ENCODE measurements at regions not wholly inside any gene's neighbourhood (a gene's known extent, or its start where the extent isn't known, plus 50 kb on each side); places are given as distances from the start of the nearest gene placed in this dataset.

DNA sequence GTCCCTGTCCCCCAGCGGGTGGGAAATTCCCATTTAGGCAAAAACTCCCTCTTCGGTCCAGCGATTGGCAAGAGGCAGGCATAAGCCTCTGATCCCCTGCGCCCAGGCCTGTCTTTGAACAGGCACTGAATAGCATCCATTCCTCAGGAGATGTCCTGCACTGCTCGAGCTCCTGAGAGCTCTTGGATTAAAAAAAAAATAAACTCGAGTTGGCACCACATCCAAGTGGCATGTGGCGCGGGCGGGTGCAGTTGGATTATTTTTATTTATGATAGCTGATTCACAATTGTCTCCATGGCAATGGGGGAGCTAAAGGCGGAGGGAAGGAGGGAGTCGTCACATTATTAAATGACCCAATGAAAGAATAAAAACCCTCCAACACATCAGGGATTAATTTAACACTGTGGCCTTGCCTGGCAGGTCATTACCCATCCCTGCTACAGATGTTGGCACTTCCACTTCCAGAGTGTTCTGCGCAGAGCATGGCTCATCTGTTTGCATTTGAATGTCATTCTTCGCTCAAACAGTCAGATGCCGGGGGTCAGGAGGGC lies 207.2 kb downstream of the AACS start:
- TF ChIP-seq, protein P1, sequence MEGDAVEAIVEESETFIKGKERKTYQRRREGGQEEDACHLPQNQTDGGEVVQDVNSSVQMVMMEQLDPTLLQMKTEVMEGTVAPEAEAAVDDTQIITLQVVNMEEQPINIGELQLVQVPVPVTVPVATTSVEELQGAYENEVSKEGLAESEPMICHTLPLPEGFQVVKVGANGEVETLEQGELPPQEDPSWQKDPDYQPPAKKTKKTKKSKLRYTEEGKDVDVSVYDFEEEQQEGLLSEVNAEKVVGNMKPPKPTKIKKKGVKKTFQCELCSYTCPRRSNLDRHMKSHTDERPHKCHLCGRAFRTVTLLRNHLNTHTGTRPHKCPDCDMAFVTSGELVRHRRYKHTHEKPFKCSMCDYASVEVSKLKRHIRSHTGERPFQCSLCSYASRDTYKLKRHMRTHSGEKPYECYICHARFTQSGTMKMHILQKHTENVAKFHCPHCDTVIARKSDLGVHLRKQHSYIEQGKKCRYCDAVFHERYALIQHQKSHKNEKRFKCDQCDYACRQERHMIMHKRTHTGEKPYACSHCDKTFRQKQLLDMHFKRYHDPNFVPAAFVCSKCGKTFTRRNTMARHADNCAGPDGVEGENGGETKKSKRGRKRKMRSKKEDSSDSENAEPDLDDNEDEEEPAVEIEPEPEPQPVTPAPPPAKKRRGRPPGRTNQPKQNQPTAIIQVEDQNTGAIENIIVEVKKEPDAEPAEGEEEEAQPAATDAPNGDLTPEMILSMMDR (conservative IDR thresholded peaks at IDR 0.05 in 1 of 2, IDR thresholded peaks at IDR 0.05 in 1 of 2; ENCODE audit: extremely low read depth in 1 of 2, insufficient read depth in 1 of 2, low read depth in 1 of 2, low read length in 2 of 2): no peak
- no peak for TF ChIP-seq EZH2 (IDR thresholded peaks at IDR 0.05; ENCODE audit: borderline replicate concordance, low read length)

All from mammary epithelial cell (primary cell).